ENCODE measurements at regions not wholly inside any gene's neighbourhood (a gene's known extent, or its start where the extent isn't known, plus 50 kb on each side); places are given as distances from the start of the nearest gene placed in this dataset.

- DNase-seq (ENCODE audit: low read depth in 1 of 2, low spot score in 1 of 2): no peak
- Histone ChIP-seq H3K27me3 (ENCODE audit: insufficient read depth, poor library complexity, severe bottlenecking) (no peaks in the 10 kb centered on the region), H3K4me3 (replicated peaks; ENCODE audit: insufficient read depth, low read length) (no peak overlapping the region), H3K27ac (replicated peaks) (no peak overlapping the region)
- TF ChIP-seq GABPA (IDR thresholded peaks at IDR 0.05; ENCODE audit: low read depth) (no peak), REST (IDR thresholded peaks at IDR 0.05; ENCODE audit: insufficient replicate concordance, low read depth) (no peak), CTCF (IDR thresholded peaks at IDR 0.05; ENCODE audit: insufficient read depth, low read length) (no peak), SPI1 (IDR thresholded peaks at IDR 0.05; ENCODE audit: borderline replicate concordance, low read depth) (no peak), POLR2AphosphoS5 (IDR thresholded peaks at IDR 0.05; ENCODE audit: low read depth) (no peak)
These were observed 233.3 kb upstream of the DACH1 start for GRCh38 chr13:72100339-72100738.

GRCh38 chr13:72097568-72097967 is 230.6 kb upstream of the DACH1 start:
- DNase-seq (ENCODE audit: low read depth in 1 of 2, low spot score in 1 of 2): no peak
- Histone ChIP-seq H3K4me3 (replicated peaks; ENCODE audit: insufficient read depth, low read length) (no peak overlapping the region), H3K27ac (replicated peaks) (no peak overlapping the region), H3K27me3 (ENCODE audit: insufficient read depth, poor library complexity, severe bottlenecking) (no peaks in the 10 kb centered on the region)
- TF ChIP-seq REST (IDR thresholded peaks at IDR 0.05; ENCODE audit: insufficient replicate concordance, low read depth) (no peak), CTCF (IDR thresholded peaks at IDR 0.05; ENCODE audit: insufficient read depth, low read length) (no peak), GABPA (IDR thresholded peaks at IDR 0.05; ENCODE audit: low read depth) (no peak), SPI1 (IDR thresholded peaks at IDR 0.05; ENCODE audit: borderline replicate concordance, low read depth) (no peak), POLR2AphosphoS5 (IDR thresholded peaks at IDR 0.05; ENCODE audit: low read depth) (no peak)

GRCh38 chr13:72093262-72093661 is 226.3 kb upstream of the DACH1 start:
- no peak overlapping the region for H3K4me3 ChIP-seq (replicated peaks; ENCODE audit: insufficient read depth, low read length)
- DNase-seq (ENCODE audit: low read depth in 1 of 2, low spot score in 1 of 2): no peak
- H3K27ac ChIP-seq (replicated peaks): no peak overlapping the region
- no peaks in the 10 kb centered on the region for H3K27me3 ChIP-seq (ENCODE audit: insufficient read depth, poor library complexity, severe bottlenecking)
- TF ChIP-seq CTCF (IDR thresholded peaks at IDR 0.05; ENCODE audit: insufficient read depth, low read length) (no peak), SPI1 (IDR thresholded peaks at IDR 0.05; ENCODE audit: borderline replicate concordance, low read depth) (no peak), GABPA (IDR thresholded peaks at IDR 0.05; ENCODE audit: low read depth) (no peak), POLR2AphosphoS5 (IDR thresholded peaks at IDR 0.05; ENCODE audit: low read depth) (no peak), REST (IDR thresholded peaks at IDR 0.05; ENCODE audit: insufficient replicate concordance, low read depth) (no peak)
